Left ventricle myocardium inferior (tissue), 1 donor: ENCODE measurements at regions not wholly inside any gene's neighbourhood (a gene's known extent, or its start where the extent isn't known, plus 50 kb on each side); places are given as distances from the start of the nearest gene placed in this dataset.

Source experiments
- DNase-seq: peaks from one replicate; pipeline ENCODE4 v3.0.0-alpha.2; 2020
- H3K27ac ChIP-seq: fragments of 200-600 bp; replicated peaks from 2 replicates; pipeline ENCODE4 v1.8.0; 2021
- H3K27me3 ChIP-seq: fragments of 200-600 bp; 2 replicates; pipeline ENCODE4 v1.8.0; 2021; ENCODE audit warnings: low read depth
- H3K36me3 ChIP-seq: fragments of 200-600 bp; 2 replicates; pipeline ENCODE4 v1.8.0; 2021
- H3K4me1 ChIP-seq: fragments of 200-600 bp; 2 replicates; pipeline ENCODE4 v1.8.0; 2021
- H3K4me3 ChIP-seq: fragments of 200-600 bp; 2 replicates; pipeline ENCODE4 v1.8.0; 2021; ENCODE audit warnings: mild to moderate bottlenecking, moderate library complexity
- H3K9me3 ChIP-seq: fragments of 200-600 bp; replicated peaks from 2 replicates; pipeline ENCODE4 v1.8.0; 2021
- intact Hi-C: fragments of 100-400 bp; cut with micrococcal nuclease; formaldehyde crosslinking; loops from one replicate; pipeline ENCODE4 v1.11.0; 2022
- TF ChIP-seq, protein P1 (sequence below): fragments of 200-600 bp; IDR thresholded peaks from 2 replicates; pipeline ENCODE4 v1.8.0; 2021; ENCODE audit warnings: antibody characterized with exemption, mild to moderate bottlenecking, borderline replicate concordance
- donor health status: DM: no; HTN: yes; CAD: no; lungs with severe emphysema.

DNA sequence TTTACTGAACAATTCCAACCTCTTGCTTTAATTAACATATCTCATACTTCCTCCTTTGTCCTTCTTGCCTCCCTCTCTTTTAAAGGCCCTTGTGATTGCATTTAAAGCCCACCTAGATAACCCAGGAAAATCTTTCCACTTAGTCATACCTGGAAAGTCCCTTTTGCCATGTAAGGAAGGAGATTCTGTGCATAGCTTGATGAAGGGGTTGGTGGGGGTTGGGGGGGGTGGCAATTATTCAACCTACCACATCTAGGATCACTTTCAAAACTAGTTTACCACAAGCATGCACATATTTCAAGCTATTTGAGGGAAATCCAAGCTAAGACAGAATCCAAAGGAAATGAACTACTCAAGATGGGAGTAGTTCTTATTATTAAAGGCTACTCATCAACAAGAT, 249.1 kb upstream of the PTBP2 start:
- TF ChIP-seq, protein P1, sequence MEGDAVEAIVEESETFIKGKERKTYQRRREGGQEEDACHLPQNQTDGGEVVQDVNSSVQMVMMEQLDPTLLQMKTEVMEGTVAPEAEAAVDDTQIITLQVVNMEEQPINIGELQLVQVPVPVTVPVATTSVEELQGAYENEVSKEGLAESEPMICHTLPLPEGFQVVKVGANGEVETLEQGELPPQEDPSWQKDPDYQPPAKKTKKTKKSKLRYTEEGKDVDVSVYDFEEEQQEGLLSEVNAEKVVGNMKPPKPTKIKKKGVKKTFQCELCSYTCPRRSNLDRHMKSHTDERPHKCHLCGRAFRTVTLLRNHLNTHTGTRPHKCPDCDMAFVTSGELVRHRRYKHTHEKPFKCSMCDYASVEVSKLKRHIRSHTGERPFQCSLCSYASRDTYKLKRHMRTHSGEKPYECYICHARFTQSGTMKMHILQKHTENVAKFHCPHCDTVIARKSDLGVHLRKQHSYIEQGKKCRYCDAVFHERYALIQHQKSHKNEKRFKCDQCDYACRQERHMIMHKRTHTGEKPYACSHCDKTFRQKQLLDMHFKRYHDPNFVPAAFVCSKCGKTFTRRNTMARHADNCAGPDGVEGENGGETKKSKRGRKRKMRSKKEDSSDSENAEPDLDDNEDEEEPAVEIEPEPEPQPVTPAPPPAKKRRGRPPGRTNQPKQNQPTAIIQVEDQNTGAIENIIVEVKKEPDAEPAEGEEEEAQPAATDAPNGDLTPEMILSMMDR, result no peak
- no peaks in the 10 kb centered on the region for H3K36me3 ChIP-seq

GRCh38 chr1:96473791-96474434, 247.7 kb upstream of the PTBP2 start:
- Histone ChIP-seq H3K4me1 (no peaks in the 10 kb centered on the region), H3K4me3 (no peak overlapping the region), H3K36me3 (no peaks in the 10 kb centered on the region), H3K27ac (no peak overlapping the region), H3K9me3 (no peaks in the 10 kb centered on the region), H3K27me3 (peaks cover 9% of the 10 kb centered on the region)
- intact Hi-C loops, result no loop called here
- TF ChIP-seq, protein P1, result no peak
- no peak for DNase-seq

More for the DNA sequence above, 249.1 kb upstream of the PTBP2 start:
- intact Hi-C loops, result no loop called here
- no peaks in the 10 kb centered on the region for H3K9me3 ChIP-seq
- H3K27ac ChIP-seq, result no peak overlapping the region
- no peaks in the 10 kb centered on the region for H3K4me1 ChIP-seq
- H3K27me3 ChIP-seq, result peaks cover 9% of the 10 kb centered on the region
- no peak overlapping the region for H3K4me3 ChIP-seq
- no peak for DNase-seq

DNA sequence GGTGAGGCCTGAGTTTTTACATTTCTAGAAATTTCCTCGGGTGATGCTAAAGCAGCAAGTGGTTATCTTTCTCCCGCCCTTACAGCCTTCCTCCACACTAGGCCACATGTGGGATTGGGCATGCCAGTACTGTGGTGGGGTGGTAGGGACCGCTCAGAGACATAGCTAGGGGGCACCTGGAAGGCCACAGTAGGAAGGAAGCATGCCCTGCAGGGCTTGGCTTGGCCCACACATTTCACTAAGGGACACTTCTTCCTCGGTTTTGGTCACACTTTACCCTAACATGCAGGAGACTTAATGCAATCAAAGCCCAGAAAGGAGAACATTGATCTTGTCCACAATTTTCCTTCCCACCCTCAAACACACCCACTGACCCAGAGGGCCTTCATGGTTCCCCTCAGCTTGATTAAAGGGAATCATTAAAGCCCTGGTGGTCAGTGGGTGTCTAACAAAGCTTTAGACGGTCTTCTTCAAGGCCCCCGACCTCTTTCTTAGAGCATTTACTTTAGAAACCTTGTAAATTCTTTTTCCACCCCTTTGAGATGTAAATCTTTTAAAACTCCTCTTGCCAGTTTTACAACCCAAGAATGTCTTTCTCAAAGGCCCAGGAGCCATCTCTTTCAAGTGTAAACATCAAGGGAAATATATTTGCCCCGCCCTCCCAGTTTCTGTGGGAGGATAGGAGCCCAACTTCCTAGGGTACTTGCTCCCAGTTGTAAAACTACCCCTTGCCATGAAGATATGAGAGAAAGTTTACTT, 246.4 kb upstream of the PTBP2 start:
- no peaks in the 10 kb centered on the region for H3K36me3 ChIP-seq
- TF ChIP-seq, protein P1, result no peak
- no peak overlapping the region for H3K27ac ChIP-seq
- DNase-seq, result no peak
- no peaks in the 10 kb centered on the region for H3K4me1 ChIP-seq
- peaks cover 9% of the 10 kb centered on the region for H3K27me3 ChIP-seq
- intact Hi-C loops, result no loop called here
- H3K4me3 ChIP-seq, result no peak overlapping the region
- no peaks in the 10 kb centered on the region for H3K9me3 ChIP-seq

DNA sequence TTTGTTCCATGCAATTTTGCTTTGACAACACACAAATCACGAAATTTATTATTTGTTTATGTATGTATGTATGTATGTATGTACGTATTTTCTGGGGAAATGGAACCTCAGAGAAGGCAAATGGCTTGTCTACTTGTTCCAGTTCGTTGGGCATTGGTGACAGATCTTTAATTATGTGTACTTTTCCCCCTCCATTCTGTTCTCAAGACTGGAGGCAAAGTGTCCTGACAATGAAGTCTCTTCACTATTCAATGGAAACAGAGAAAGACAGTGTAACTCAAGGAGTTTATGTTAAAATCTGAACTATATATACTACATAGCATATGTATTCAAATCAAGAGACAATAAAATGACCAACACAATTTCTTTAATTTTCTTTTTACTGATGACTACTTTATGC, 245.7 kb upstream of the PTBP2 start:
- no peak for DNase-seq
- Histone ChIP-seq H3K4me3 (no peak overlapping the region), H3K9me3 (no peaks in the 10 kb centered on the region), H3K4me1 (no peaks in the 10 kb centered on the region), H3K36me3 (no peaks in the 10 kb centered on the region), H3K27ac (no peak overlapping the region), H3K27me3 (peaks cover 9% of the 10 kb centered on the region)
- TF ChIP-seq, protein P1, result no peak
- intact Hi-C loops, result no loop called here

DNA sequence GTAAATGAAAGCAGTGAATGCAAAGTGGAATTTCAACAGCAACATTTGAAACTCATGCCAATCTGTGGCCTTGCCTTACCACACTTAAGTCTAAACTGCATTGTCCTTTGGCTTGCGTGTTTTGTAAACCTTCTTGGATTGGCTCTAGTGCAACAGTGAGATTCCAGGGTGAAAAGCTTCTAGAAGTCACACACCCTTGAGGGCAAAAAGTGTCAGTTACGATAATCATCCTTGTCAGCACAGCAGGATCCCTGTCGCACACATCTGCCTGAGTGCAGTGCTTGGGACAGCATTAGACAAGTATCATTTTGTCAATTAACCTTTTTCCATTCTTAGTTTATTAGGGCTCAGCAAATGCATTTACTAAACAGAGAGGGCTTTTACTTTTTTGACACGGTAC, 243.4 kb upstream of the PTBP2 start:
- H3K4me3 ChIP-seq, result no peak overlapping the region
- no peaks in the 10 kb centered on the region for H3K9me3 ChIP-seq
- intact Hi-C loops, result no loop called here
- peaks cover 9% of the 10 kb centered on the region for H3K27me3 ChIP-seq
- TF ChIP-seq, protein P1, result no peak
- no peak for DNase-seq
- no peak overlapping the region for H3K27ac ChIP-seq
- no peaks in the 10 kb centered on the region for H3K4me1 ChIP-seq
- H3K36me3 ChIP-seq, result no peaks in the 10 kb centered on the region
